IPS DF 6.9 (cell line): ENCODE measurements at regions not wholly inside any gene's neighbourhood (a gene's known extent, or its start where the extent isn't known, plus 50 kb on each side); places are given as distances from the start of the nearest gene placed in this dataset.

ENCODE experiments used
- DNase-seq: peaks from one replicate; pipeline ENCODE4 v3.0.0-alpha.2; 2013; ENCODE audit warnings: low read depth, low spot score
- H3K27ac ChIP-seq: one replicate; pipeline ENCODE4 v1.5.1; 2013; ENCODE audit warnings: low read length, control low read depth
- H3K27me3 ChIP-seq: 2 replicates; pipeline ENCODE4 v1.6.1; 2013; ENCODE audit warnings: mild to moderate bottlenecking, low read length; ENCODE audit not compliant: control insufficient read depth, insufficient read depth
- H3K36me3 ChIP-seq: 2 replicates; pipeline ENCODE4 v1.6.1; 2013; ENCODE audit warnings: low read length; ENCODE audit not compliant: control insufficient read depth, insufficient read depth
- H3K4me1 ChIP-seq: 2 replicates; pipeline ENCODE4 v1.6.1; 2013; ENCODE audit warnings: low read length; ENCODE audit not compliant: control insufficient read depth, insufficient read depth
- H3K4me3 ChIP-seq: 2 replicates; pipeline ENCODE4 v1.5.1; 2013; ENCODE audit warnings: mild to moderate bottlenecking, low read length
- H3K9me3 ChIP-seq: 2 replicates; pipeline ENCODE4 v1.6.1; 2013; ENCODE audit warnings: low read length, inconsistent platforms; ENCODE audit not compliant: control insufficient read depth, insufficient read depth
- WGBS: extraction: QIAGEN DNeasy Blood & Tissue Kit; methylation state at CpG from one replicate; pipeline ENCODE4 v1.1.7; 2013; ENCODE audit warnings: mixed read lengths, missing lambda C conversion rate; ENCODE audit not compliant: insufficient read length, insufficient coverage; 5-methylcytosine and 5-hydroxymethylcytosine counted together

DNA sequence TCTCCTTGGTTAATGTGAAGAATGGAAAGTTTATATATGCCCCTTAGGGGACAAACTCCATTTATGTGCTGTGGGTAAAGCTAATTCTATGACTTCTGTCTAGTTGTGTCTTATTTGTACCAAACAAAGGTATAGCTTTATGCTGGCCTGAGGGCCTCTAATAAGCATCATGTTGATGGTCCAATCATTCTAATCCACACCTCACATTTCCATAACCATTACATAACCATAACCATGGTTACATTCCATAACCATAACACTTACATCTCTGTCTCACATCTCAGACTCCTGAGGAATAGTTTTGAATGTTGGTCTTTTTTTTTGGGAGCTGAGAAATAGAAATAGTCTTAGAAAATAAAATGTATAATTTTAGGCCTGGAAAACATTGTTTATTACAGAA, 1097.1 kb downstream of the FLRT2 start:
- no peak for DNase-seq
- H3K4me1 ChIP-seq: no peaks in the 10 kb centered on the region
- no peaks in the 10 kb centered on the region for H3K9me3 ChIP-seq
- H3K27me3 ChIP-seq: no peaks in the 10 kb centered on the region
- no peak overlapping the region for H3K4me3 ChIP-seq
- H3K36me3 ChIP-seq: no peaks in the 10 kb centered on the region
- no peak overlapping the region for H3K27ac ChIP-seq

DNA sequence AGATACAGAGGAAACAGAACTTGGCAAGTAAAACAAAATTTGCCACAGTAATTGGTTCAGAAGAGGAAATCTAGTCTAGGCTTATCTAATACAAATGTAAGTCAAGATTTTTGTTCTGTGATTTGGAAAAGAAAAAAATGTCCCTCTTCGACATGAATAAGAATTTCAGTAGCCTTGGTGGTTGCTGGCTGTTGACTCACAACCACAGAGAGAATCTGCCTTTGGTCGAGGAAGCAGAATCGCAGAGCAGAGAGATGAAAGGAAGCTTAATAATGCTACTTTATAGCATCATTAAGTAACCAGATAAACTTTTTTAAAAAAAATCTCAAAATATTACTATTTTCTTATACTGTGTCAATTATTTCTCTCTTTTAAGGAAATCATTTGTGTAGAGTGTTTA, 1096.6 kb downstream of the FLRT2 start:
- no peak for DNase-seq
- no CpG with 5 or more reads among the region's 3 CpGs for WGBS
- Histone ChIP-seq H3K27ac (no peak overlapping the region), H3K27me3 (no peaks in the 10 kb centered on the region), H3K4me3 (no peak overlapping the region), H3K36me3 (no peaks in the 10 kb centered on the region), H3K4me1 (no peaks in the 10 kb centered on the region), H3K9me3 (no peaks in the 10 kb centered on the region)

DNA sequence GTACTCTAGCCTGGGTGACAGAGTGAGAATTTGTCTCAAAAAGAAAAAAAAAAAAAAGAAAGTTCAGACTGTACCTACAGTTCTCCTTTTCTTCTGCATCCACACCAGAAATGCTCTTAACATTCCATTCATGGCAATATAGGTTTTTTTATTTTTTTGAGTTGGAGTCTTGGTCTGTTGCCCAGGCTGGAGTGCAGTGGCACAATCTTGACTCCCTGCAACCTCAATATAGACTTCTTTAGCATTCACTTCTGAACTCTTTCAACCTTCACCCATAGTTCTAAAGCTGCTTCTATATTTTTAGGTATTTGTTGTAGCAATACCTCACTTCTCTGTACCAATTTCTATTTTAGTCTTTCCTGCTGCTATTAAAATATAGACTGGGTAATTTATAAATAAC, 1095.7 kb downstream of the FLRT2 start:
- no peak overlapping the region for H3K4me3 ChIP-seq
- DNase-seq: no peak
- H3K9me3 ChIP-seq: no peaks in the 10 kb centered on the region
- no peaks in the 10 kb centered on the region for H3K36me3 ChIP-seq
- no peaks in the 10 kb centered on the region for H3K27me3 ChIP-seq
- H3K27ac ChIP-seq: no peak overlapping the region
- no peaks in the 10 kb centered on the region for H3K4me1 ChIP-seq

DNA sequence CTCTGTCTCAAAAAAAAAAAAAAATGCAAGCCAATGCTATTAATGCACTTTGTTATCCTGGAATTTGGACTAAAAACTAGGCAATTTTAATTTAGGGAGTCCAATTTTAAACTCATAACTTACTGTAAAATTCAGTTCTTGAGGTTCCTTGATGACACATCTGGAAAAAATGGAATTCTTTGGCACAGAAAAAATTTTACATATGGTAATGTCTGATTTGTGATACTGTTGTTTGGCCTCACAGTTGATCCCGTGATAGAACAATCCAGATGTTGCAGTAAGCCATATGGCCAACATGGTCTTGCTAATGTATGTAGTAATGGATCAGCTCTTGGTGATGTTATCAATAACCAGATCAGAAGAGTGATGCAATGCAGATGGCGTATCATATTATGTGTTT, 1089.8 kb downstream of the FLRT2 start:
- Histone ChIP-seq H3K27ac (no peak overlapping the region), H3K4me1 (no peaks in the 10 kb centered on the region), H3K36me3 (no peaks in the 10 kb centered on the region), H3K27me3 (no peaks in the 10 kb centered on the region), H3K4me3 (no peak overlapping the region), H3K9me3 (no peaks in the 10 kb centered on the region)
- no CpG with 5 or more reads among the region's 2 CpGs for WGBS
- no peak for DNase-seq

DNA sequence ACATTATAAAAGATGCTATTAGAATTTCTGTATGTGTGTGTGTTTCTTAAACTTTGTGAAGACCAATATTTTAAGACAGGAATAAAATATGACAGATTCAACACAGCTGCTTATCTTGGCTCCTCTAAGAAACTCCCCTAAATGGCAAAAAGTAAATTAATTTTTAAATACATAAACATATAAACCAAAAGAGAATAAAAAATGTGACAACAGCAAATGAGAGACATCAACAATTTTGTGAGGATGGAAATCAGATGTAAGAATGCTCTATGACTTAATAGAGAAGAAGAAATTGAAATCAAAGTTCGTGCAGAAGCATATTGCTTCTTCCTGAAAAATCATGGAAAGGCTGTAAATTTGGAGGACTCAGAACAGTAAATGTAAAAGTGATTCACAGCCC, 1083.8 kb downstream of the FLRT2 start:
- no peak for DNase-seq
- Histone ChIP-seq H3K4me1 (no peaks in the 10 kb centered on the region), H3K27me3 (no peaks in the 10 kb centered on the region), H3K4me3 (no peak overlapping the region), H3K9me3 (no peaks in the 10 kb centered on the region), H3K36me3 (no peaks in the 10 kb centered on the region), H3K27ac (no peak overlapping the region)
- WGBS: no CpG with 5 or more reads among the region's 1 CpG

DNA sequence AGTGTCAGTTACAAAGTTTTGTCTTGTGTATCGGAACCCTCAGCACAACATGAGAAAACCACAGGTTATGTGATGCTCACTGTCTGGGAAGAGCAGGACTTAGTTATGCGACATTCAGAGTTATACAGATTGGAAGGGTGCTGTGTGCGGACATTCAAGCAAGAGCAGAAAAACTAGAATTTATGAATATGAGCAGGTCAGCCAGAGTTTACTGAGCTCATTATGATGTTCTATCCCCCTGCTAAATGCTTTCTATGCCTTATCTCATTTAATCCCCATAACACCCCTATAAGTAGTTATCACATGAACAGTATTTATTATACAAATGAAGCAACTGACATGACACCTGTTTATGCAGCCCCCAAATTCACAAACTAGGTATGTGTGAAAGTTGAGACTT, 1083.2 kb downstream of the FLRT2 start:
- Histone ChIP-seq H3K4me3 (no peak overlapping the region), H3K4me1 (no peaks in the 10 kb centered on the region), H3K27me3 (no peaks in the 10 kb centered on the region), H3K36me3 (no peaks in the 10 kb centered on the region), H3K27ac (no peak overlapping the region), H3K9me3 (no peaks in the 10 kb centered on the region)
- no CpG with 5 or more reads among the region's 3 CpGs for WGBS
- DNase-seq: no peak

DNA sequence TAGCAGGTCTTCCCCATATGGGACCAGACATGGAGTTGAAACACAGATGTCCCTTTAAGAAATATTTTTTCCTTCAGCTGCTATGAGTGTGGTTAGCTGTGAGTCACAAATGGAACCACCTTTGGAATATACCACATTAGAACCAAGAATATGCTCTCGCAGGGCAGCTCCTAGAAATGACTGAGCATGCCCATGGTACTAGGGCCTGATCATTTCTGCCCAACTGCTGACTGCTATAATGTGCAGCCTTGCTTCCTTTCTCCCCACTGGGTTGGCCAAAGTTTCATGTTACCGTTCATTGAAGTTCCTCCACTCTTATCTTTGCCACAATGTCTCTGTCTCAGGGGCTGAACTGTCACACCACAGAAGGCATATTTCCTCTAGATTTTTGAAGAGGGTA, 1074.6 kb downstream of the FLRT2 start:
- no peaks in the 10 kb centered on the region for H3K27me3 ChIP-seq
- no peaks in the 10 kb centered on the region for H3K4me1 ChIP-seq
- H3K4me3 ChIP-seq: no peak overlapping the region
- no peak overlapping the region for H3K27ac ChIP-seq
- H3K36me3 ChIP-seq: no peaks in the 10 kb centered on the region
- WGBS: no CpG with 5 or more reads among the region's 2 CpGs
- no peaks in the 10 kb centered on the region for H3K9me3 ChIP-seq
- no peak for DNase-seq

DNA sequence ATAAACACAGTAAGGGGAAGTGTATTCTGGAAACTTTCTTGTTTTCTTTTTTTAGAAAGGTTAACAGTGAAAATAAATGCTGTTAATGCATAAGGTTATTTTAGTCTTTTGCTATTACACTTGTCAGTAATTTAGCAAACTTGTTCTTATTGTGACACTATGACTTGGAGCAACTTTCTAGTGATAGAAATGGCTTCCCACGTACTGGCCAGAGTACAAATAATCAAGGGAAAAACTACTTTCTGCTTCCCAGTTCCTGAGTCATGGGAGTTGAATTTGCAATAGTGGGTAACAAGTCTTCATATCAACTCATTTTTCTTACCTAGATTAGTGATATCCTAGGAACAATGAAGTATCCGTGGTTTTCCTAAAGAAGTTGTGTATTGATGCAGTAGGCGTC, 1072.3 kb downstream of the FLRT2 start:
- H3K4me3 ChIP-seq: no peak overlapping the region
- no CpG with 5 or more reads among the region's 3 CpGs for WGBS
- H3K27me3 ChIP-seq: no peaks in the 10 kb centered on the region
- no peaks in the 10 kb centered on the region for H3K36me3 ChIP-seq
- H3K9me3 ChIP-seq: no peaks in the 10 kb centered on the region
- no peak overlapping the region for H3K27ac ChIP-seq
- no peaks in the 10 kb centered on the region for H3K4me1 ChIP-seq
- no peak for DNase-seq

DNA sequence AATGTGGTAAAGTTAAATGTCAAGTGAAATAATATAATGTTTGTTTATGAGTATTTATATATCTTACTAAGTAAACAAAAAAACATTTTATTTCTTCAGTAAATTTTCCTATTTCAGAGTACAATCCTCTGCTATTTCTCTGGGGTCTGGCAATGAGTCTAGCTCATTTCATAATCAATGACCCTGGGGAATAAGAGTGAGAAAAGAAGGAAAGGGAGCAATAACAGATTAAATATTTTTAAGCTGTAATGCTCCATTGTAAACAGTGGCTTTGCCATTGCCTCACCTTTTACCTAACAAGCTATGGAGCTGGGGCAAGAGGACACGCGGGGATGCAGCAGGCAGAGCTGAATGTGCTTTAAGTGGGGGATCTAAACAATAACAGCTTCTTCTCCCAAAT, 1071.9 kb downstream of the FLRT2 start:
- no peaks in the 10 kb centered on the region for H3K4me1 ChIP-seq

DNA sequence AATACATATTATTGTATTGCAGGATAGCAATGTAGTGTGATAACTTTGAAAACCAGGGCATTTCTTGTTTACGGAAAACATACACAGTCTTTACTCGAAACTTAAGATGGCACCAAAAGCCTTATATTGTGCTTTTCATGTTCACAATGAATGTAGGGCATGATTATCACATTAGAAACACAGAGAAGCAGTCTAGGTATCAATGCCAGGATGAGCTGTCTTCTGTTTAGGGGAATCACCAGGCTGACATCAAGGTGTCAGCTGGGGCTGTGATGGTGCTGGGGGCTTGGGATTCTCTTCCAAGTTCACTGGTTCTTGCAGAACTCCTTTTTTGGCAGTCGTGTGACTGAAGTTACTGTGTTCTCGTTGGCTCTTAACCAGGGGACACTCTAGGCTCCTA, 1067.3 kb downstream of the FLRT2 start:
- no peaks in the 10 kb centered on the region for H3K36me3 ChIP-seq
- no CpG with 5 or more reads among the region's 4 CpGs for WGBS
- H3K4me3 ChIP-seq: no peak overlapping the region
- no peaks in the 10 kb centered on the region for H3K4me1 ChIP-seq
- H3K27ac ChIP-seq: no peak overlapping the region
- no peaks in the 10 kb centered on the region for H3K9me3 ChIP-seq
- no peaks in the 10 kb centered on the region for H3K27me3 ChIP-seq
- DNase-seq: no peak

More for the DNA sequence above, 1071.9 kb downstream of the FLRT2 start:
- H3K9me3 ChIP-seq: no peaks in the 10 kb centered on the region
- H3K4me3 ChIP-seq: no peak overlapping the region
- WGBS: no CpG with 5 or more reads among the region's 2 CpGs
- no peaks in the 10 kb centered on the region for H3K36me3 ChIP-seq
- no peak overlapping the region for H3K27ac ChIP-seq
- no peak for DNase-seq
- no peaks in the 10 kb centered on the region for H3K27me3 ChIP-seq

DNA sequence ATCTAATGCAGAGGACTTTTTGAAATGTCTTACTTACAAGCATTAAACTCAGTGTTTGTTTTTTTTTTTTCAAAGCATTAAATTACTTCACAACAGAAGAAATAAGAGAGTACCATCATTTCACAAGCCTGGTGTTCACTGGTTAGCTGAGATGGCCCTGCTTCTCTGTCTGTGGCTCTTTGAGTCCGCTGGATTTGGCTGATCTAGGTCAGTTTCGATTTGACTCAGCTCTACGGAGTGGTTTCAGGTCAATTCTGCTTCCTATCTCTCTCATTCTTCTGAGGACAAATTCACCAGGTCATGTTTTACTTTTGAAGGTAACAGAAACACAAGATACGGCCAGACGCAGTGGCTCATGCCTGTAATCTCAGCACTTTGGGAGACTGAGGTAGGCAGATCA, 1066.1 kb downstream of the FLRT2 start:
- no CpG with 5 or more reads among the region's 5 CpGs for WGBS
- H3K27me3 ChIP-seq: no peaks in the 10 kb centered on the region
- no peaks in the 10 kb centered on the region for H3K36me3 ChIP-seq
- H3K4me3 ChIP-seq: no peak overlapping the region
- no peaks in the 10 kb centered on the region for H3K9me3 ChIP-seq
- no peaks in the 10 kb centered on the region for H3K4me1 ChIP-seq
- no peak overlapping the region for H3K27ac ChIP-seq
- no peak for DNase-seq
